Bronchial epithelial cell (primary cell): ENCODE measurements at regions not wholly inside any gene's neighbourhood (a gene's known extent, or its start where the extent isn't known, plus 50 kb on each side); places are given as distances from the start of the nearest gene placed in this dataset.
"Not testable (repeated sequence)": the region's sequence is repeated elsewhere in the genome, so short reads cannot be mapped to it uniquely, and the experiment has no call there.

Experiments used
- DNase-seq: peaks from one replicate; pipeline ENCODE4 v3.0.0-alpha.2; 2010; ENCODE audit warnings: low read depth
- FAIRE-seq: peaks from 2 replicates; lab custom pipeline; 2011; peaks lifted over from hg19 to GRCh38; lab: Jason Lieb, UNC
- H3K27me3 ChIP-seq: 2 replicates; pipeline ENCODE4 v1.5.1; 2011; ENCODE audit warnings: low read length; ENCODE audit not compliant: control insufficient read depth, insufficient read depth
- H3K36me3 ChIP-seq: 2 replicates; pipeline ENCODE4 v1.5.1; 2011; ENCODE audit warnings: low read length; ENCODE audit not compliant: control insufficient read depth, insufficient read depth
- H3K4me3 ChIP-seq: 2 replicates; pipeline ENCODE4 v1.5.1; 2011; ENCODE audit warnings: mild to moderate bottlenecking, low read depth, low read length, control low read depth
- TF ChIP-seq, protein P1 (sequence below): IDR thresholded peaks from 2 replicates; pipeline ENCODE4 v1.5.1; 2011; ENCODE audit warnings: mild to moderate bottlenecking, moderate library complexity, low read length, control low read depth, inconsistent platforms; ENCODE audit not compliant: insufficient read depth, severe bottlenecking

DNA sequence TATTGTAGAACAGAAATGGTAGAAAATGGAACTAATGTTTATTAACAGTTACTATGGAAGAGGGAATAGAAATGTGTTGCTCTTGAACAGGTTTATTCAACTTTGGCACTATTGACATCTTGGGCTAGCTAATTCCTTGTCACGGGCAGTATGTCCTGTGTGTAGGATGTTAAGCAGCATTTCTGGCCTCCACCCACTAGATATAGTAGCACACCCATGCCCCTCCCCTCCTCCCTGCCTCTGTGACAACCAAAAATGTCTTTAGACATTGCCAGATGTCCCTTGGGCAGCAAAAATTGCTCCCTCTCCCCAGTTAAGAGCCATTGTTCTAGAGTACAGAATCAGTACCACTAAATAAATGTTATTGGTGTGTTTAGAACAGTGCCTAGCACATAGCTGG is 91.4 kb upstream of the TPTE start:
- DNase-seq (no peak), FAIRE-seq (no peak)
- no peaks in the 10 kb centered on the region for H3K27me3 ChIP-seq
- TF ChIP-seq, protein P1, sequence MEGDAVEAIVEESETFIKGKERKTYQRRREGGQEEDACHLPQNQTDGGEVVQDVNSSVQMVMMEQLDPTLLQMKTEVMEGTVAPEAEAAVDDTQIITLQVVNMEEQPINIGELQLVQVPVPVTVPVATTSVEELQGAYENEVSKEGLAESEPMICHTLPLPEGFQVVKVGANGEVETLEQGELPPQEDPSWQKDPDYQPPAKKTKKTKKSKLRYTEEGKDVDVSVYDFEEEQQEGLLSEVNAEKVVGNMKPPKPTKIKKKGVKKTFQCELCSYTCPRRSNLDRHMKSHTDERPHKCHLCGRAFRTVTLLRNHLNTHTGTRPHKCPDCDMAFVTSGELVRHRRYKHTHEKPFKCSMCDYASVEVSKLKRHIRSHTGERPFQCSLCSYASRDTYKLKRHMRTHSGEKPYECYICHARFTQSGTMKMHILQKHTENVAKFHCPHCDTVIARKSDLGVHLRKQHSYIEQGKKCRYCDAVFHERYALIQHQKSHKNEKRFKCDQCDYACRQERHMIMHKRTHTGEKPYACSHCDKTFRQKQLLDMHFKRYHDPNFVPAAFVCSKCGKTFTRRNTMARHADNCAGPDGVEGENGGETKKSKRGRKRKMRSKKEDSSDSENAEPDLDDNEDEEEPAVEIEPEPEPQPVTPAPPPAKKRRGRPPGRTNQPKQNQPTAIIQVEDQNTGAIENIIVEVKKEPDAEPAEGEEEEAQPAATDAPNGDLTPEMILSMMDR = no peak
- H3K36me3 ChIP-seq = no peaks in the 10 kb centered on the region
- no peak overlapping the region for H3K4me3 ChIP-seq

DNA sequence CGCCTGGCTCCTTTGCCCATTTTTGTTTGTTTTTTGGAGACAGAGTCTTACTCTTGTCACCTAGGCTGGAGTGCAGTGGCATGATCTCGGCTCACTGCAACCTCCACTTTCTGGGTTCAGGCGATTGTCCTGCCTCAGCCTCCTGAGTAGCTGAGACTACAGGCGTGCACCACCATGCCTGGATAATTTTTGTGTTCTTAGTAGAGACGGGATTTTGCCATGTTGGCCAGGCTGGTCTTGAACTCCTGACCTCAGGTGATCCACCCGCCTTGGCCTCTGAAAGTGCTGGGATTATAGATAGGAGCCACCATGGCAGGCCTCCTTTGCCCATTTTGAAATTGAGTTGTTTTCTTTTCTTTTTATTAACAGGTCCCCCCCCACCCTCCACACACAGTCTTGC is 89.4 kb upstream of the TPTE start:
- not testable (repeated sequence) for H3K4me3 ChIP-seq, H3K27me3 ChIP-seq, DNase-seq, FAIRE-seq, H3K36me3 ChIP-seq

DNA sequence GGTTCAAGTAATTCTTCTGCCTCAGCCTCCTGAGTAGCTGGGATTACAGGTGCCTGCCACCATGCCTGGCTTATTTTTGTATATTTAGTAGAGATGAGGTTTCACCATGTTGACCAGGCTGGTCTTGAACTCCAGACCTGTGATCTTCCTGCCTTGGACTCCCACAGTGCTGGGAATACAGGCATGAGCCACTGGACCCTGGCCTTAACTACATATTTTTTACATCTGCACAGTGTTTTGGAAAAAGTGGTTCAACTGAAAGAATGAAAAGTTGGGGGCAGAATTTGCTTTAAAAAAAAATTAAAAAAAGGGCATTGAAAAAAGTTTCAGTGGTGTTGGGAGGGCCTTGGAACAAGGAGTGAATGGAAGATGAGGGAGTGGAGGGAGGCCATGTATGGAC is 88.9 kb upstream of the TPTE start:
- H3K4me3 ChIP-seq, FAIRE-seq, H3K36me3 ChIP-seq, H3K27me3 ChIP-seq, DNase-seq: not testable (repeated sequence)

DNA sequence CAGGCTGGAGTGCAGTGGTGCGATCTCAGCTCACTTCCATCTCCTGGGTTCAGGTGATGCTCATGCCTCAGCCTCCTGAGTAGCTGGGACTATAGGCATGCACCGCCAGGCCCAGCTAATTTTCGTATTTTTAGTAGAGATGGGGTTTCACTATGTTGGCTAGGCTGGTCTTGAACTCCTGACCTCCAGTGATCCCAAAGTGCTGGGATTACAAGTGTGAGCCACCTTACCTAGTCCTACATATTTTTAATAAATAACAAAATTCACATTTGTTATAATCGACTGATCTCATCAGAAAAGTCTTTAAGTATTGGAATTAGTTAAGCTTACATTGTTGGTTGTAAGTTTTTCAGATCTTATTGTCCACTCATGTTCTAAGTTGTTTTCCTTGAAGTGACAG is 83.4 kb upstream of the TPTE start:
- H3K36me3 ChIP-seq, H3K4me3 ChIP-seq, DNase-seq, FAIRE-seq, H3K27me3 ChIP-seq: not testable (repeated sequence)

DNA sequence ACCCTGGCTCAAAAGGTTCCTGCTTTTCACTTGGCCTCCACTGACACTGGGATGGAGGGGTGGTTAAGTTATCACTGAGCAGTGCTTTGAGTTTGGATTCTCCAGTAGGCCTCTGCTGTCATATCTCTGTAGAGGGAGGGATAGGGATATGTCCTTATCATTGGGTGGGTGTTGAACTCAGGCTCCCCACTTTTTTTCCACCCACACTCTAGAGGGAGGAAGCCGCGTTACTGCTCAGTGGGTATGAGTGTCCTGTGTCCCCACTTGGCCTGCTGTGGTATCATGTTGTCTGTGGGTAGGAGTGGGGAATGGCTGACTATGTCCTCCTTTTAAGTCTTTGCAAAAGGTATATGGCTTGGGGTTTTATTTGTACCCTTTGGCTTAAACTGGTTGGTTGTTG is 80.7 kb upstream of the TPTE start:
- H3K27me3 ChIP-seq, DNase-seq, H3K36me3 ChIP-seq, H3K4me3 ChIP-seq: not testable (repeated sequence)
- FAIRE-seq = peak; percentile 94

DNA sequence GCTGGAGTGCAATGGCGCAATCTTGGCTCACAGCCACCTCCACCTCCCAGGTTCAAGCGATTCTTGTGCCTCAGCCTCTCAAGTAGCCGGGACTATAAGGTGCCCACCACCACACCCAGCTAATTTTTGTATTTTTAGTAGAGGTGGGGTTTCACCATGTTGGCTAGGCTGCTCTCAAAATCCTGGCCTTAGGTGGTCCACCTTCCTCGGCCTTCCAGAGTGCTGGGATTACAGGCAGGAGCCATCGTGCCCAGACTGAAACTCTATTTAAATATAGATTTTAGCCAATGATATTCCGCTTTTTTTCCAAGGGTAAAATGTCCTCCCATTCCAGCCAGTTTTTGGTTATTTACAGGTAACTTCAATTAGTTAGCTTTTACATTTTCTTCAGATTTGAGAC is 79.4 kb upstream of the TPTE start:
- H3K27me3 ChIP-seq, H3K4me3 ChIP-seq, H3K36me3 ChIP-seq, FAIRE-seq, DNase-seq: not testable (repeated sequence)

DNA sequence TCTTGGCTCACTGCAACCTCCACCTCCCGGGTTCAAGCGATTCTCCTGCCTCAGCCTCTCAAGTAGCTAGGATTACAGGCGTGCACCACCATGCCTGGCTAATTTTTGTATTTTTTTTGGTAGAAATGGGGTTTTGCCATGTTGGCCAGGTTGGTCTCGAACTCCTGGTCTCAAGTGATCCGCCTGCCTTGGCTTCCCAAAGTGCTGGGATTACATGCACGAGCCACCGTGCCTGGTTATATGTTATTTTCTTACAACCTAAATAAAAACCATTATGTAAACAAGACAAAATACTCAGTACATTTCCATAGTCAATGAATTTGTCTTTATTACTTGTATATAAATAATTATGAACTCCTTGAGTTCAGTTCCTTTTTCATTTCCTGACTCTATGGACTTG is 75.7 kb upstream of the TPTE start:
- not testable (repeated sequence) for H3K36me3 ChIP-seq, H3K27me3 ChIP-seq, FAIRE-seq, DNase-seq, H3K4me3 ChIP-seq

DNA sequence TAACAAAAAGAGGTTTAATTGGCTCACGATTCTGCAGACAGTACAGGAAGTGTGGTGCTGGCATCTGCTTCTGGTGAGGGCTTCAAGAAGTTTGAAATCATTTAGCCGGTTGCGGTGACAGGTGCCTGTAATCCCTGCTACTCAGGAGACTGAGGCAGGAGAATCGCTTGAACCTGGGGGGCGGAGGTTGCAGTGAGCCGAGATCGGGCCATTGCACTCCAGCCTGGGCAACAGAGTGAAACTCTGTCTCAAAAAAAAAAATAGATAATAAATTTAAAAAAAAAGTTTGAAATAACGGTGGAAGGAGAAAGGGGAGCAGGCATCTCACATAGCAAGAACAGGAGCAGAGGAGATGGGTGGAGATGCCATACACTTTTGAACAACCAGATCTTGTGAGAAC is 71.9 kb upstream of the TPTE start:
- H3K4me3 ChIP-seq, H3K27me3 ChIP-seq, FAIRE-seq, H3K36me3 ChIP-seq, DNase-seq: not testable (repeated sequence)

DNA sequence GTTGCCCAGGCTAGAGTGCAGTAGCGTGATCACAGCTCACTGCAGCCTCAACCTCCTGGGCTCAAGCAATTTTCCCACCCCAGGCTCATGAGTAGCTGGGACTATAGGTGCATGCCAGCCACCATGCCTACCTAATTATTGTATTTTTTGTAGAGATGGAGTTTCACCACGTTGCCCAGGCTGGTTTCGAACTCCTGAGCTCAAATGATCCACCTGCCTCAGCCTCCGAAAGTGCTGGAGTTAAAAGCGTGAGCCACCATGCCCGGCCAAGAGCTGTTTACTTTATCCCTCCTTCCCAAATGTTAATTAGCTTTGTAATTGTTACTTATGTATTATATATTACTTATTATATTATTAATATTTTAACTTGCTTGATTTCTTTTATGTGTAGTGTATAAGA is 70.1 kb upstream of the TPTE start:
- DNase-seq, H3K36me3 ChIP-seq, FAIRE-seq, H3K27me3 ChIP-seq, H3K4me3 ChIP-seq: not testable (repeated sequence)

DNA sequence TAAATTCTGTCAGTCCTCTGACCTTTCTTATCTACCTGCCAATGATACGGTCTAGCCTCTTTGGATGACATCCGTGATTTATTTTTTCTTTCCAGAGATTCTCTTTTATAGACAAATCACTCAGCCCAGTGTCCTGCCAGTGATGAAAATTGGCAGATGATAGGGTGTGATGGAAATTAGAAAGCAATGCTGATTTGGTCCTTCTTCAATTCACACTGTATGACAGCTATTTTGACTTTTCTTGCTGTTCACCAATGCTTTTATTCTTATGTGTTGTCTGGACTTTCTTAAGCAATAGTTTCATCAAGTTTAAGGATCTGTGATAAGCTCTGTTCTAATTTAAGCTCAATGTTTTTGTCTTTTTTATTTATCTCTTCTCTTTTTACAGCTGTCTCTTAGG is 63.6 kb upstream of the TPTE start:
- peak; percentile 70 for FAIRE-seq
- H3K36me3 ChIP-seq, H3K27me3 ChIP-seq, DNase-seq, H3K4me3 ChIP-seq: not testable (repeated sequence)

DNA sequence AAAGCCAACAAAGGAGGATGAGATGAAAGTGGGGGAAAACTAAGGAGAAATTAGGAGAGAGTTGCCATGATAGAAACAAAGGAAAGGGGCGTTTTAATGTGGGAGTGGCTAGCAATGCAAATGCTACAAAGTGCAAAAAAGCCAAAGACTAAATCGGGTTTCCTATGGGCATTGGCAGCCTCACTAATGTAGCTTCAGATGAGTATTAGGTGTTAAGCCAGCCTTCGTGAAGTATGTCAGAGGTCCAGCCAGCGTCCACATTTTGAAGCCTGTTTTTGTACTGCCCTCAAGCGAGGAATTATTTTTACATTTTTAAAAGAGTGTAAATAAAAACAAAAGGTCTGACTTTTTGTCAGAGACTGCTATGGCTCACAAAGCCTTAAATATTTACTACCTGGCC is 60.4 kb upstream of the TPTE start:
- FAIRE-seq, H3K27me3 ChIP-seq, H3K4me3 ChIP-seq, H3K36me3 ChIP-seq, DNase-seq: not testable (repeated sequence)

DNA sequence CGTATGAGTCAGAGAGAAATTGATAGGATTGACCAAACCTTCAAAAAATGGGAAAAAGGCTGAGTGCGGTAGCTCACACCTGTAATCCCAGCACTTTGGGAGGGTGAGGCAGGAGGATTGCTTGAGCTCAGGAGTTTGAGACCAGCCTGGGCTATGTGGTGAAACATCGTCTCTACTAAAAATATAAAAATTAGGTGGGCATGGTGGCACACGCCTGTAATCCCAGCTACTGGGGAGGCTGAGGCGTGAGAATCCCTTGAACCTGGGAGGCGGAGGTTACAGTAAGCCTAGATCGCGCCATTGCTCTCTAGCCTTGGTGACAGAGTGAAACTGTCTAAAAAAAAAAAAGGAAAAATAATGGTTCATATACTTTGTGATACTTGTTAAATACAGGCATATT is 59.9 kb upstream of the TPTE start:
- H3K27me3 ChIP-seq, H3K36me3 ChIP-seq, H3K4me3 ChIP-seq, DNase-seq, FAIRE-seq: not testable (repeated sequence)
